ENCODE measurements at regions not wholly inside any gene's neighbourhood (a gene's known extent, or its start where the extent isn't known, plus 50 kb on each side); places are given as distances from the start of the nearest gene placed in this dataset.

DNA sequence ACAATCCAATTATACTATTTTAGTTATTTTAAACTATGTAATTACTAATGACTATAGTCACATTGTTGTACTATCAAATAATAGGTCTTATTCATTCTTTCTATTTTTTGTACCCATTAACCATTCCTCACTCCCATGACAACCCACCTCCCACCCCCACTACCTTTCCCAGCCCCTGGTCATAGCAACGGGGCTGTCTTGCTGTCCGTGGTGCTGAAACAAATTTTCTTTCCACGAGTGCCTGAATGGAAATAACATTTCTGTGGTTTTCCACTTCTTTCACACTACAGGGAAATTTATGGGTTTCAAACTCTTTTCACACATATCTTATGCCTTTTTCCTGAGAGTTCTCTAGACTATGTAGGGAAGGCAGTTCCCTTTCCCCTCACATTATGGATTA lies 326.6 kb downstream of the PHKB start:
- TF ChIP-seq POLR2AphosphoS5 (IDR thresholded peaks at IDR 0.05) = no peak
- TF ChIP-seq, protein P1, sequence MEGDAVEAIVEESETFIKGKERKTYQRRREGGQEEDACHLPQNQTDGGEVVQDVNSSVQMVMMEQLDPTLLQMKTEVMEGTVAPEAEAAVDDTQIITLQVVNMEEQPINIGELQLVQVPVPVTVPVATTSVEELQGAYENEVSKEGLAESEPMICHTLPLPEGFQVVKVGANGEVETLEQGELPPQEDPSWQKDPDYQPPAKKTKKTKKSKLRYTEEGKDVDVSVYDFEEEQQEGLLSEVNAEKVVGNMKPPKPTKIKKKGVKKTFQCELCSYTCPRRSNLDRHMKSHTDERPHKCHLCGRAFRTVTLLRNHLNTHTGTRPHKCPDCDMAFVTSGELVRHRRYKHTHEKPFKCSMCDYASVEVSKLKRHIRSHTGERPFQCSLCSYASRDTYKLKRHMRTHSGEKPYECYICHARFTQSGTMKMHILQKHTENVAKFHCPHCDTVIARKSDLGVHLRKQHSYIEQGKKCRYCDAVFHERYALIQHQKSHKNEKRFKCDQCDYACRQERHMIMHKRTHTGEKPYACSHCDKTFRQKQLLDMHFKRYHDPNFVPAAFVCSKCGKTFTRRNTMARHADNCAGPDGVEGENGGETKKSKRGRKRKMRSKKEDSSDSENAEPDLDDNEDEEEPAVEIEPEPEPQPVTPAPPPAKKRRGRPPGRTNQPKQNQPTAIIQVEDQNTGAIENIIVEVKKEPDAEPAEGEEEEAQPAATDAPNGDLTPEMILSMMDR (IDR thresholded peaks at IDR 0.05) = no peak
- TF ChIP-seq EP300 (IDR thresholded peaks at IDR 0.05) = no peak
- no peak for TF ChIP-seq POLR2A (IDR thresholded peaks at IDR 0.05)
